GM18505 (cell line): ENCODE measurements at regions not wholly inside any gene's neighbourhood (a gene's known extent, or its start where the extent isn't known, plus 50 kb on each side); places are given as distances from the start of the nearest gene placed in this dataset.
"Not testable (repeated sequence)": the region's sequence is repeated elsewhere in the genome, so short reads cannot be mapped to it uniquely, and the experiment has no call there.

Experiments
- ATAC-seq: cut with Tn5 transposase; IDR thresholded peaks from one replicate; pipeline ENCODE4 v1.9.1; 2021; ENCODE audit not compliant: unreplicated experiment
- POLR2A ChIP-seq: IDR thresholded peaks from 4 replicates; pipeline ENCODE4 v1.6.1; 2011; ENCODE audit warnings: borderline replicate concordance; ENCODE audit not compliant: insufficient read depth, insufficient read length; ENCODE audit errors: extremely low read depth

DNA sequence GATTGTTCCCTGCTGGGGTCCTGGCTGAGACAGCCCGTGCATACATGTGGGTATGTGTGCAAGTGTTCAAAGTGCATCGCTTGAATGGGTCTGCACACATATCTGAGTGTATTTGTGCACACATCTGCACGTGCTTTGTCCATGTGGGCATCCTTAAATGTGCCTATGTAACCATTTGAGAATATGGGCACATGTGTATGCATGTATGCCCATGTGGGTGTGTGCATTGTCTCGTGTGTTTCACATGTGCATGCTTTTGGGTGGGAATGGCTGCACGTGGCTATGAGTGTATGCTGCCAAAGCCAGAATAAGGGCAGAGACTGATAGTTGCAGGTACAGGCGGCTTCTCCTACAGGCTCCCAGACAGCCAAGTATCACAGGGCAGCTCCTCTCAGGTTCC is 107.3 kb downstream of the LHX2 start:
- TF ChIP-seq POLR2A = no peak
- ATAC-seq = no peak

GRCh38 chr9:124120272-124120671 is 108.7 kb downstream of the LHX2 start:
- no peak for TF ChIP-seq POLR2A
- no peak for ATAC-seq

DNA sequence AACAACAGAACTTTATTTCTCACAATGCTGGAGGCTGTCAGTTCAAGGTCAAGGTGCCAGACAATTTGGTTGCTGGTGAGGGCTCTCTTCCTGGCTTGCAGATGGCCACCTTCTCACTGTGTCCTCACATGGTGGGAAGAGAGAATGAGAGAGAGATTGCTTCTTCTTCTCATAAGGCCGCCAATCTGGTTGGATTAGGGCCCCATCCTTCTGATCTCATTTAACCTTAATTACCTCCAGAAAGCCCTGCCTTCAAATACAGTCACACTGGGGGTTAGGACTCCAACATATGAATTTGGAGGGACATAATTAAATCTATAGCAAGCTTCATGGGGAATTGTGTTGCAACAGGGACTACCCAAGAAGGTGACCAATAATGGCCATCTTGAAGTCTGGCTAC is 110.2 kb downstream of the LHX2 start:
- no peak for ATAC-seq
- TF ChIP-seq POLR2A = no peak

- no peak for ATAC-seq
- no peak for TF ChIP-seq POLR2A
Measured at GRCh38 chr9:124122321-124122720, 110.8 kb downstream of the LHX2 start.

- no peak for ATAC-seq
- no peak for TF ChIP-seq POLR2A
Measured at GRCh38 chr9:124122813-124123462, 111.4 kb downstream of the LHX2 start.

- not testable (repeated sequence) for ATAC-seq
Measured at GRCh38 chr9:124123621-124124020, 112.1 kb downstream of the LHX2 start.

DNA sequence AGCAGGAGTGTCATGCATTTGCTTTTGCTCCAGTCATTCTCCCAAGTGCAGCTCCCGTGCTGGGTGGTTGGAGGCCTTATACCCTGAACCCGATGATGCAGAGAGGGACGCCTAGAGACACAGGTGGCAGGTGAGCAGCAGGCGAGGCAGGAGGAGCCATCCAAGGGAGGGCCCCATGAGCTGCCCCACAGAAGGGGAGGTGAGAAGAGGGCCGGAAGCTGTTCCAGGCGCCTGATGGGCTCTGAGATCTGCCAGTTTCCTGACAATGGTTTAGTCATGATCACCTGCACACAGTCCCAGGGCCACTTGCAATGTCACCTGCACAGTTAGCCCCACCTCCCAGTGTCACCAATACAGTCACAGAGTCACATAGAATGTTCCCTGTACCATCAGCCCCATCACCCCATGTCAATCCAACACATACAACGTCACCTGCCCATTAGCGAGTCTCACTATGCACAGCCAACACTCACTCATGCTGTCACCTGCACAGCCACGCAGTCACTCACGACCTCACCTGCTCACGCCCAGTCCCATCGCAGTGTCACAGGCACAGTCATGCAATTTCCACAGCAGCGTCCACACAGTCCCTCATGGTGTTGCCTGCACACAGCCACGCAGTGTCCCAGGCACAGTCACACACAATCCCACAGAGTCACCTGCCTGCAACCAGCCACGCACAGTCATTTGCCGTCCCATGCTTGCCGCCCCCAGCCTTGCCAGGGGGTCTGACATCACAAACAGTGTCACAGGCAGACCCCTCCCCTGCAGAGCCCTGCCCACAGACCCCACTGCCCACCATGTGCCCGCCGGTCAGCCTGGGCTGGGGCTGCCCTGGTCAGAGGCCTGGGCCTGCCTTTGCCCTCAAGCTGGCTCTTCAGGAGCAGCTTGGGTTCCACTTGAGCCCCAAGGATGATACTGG is 113.4 kb downstream of the LHX2 start:
- ATAC-seq = no peak
- no peak for TF ChIP-seq POLR2A

DNA sequence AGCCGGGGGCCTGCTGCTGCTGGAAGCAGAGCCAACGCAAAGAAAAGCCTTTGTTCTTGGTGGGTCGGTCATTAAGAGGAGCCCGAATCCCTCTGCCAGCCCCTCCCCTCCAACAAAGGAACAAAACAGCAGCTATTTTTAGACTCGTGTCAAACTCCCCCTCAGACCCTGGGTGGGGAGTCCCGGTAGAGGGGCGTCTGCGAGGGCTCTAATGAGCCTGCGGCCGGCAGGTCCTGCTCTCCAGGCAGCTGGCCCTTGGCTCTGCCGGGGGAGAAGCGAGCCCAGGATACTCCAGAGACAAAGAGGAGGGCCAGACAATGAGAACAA is 114.0 kb downstream of the LHX2 start:
- ATAC-seq = no peak
- TF ChIP-seq POLR2A = no peak

DNA sequence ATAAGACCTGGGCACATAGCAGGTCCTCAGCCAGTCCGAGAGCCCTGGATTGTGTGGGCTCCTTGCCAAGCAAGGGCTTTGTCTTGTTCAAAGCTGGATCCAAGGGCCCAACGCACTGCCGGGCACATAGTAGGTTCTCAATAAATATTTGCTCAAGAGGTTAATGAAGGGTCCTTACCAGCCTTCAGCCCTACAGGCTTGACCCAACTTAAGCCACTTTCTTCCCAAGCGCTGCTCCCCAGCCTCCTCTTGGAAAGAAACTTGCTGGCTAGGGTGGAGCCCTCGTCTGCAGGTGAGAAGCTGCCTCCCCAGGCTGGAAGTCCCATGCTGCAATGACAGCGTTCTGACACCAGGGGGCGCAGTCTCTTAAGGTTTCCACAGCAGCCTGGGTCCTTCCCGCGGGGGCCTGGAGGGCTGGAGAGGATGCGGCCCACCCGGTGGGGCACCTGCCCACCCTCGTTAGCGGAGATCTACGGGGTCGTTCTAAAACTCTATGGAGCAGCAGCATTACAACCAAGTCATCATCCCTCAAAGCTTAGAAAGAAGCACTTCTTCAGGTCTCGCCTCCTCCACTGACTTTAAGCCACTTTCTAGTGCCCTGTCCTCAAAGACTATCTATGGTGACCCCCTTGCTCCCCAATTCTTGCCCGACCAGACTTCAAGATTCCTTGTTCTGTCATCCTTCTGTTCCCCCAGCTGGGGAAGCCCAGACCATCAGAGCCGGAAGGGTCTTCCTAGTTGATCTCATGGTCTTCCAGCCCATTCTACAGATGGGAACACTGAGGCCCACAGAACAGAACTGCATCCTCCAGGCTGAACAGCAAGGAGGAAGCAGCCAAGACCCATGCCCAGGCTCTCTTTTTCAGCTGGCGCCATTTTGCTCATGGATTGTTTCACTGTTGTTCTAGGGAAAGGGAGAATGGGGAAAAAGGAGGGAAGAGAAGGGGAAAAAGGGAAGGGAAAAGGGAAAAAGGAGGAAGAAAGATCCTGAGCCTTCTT is 115.4 kb downstream of the LHX2 start:
- TF ChIP-seq POLR2A = no peak
- no peak for ATAC-seq

- TF ChIP-seq POLR2A = no peak
- no peak for ATAC-seq
Measured at GRCh38 chr9:124128568-124129166, 117.1 kb downstream of the LHX2 start.

- no peak for TF ChIP-seq POLR2A
- ATAC-seq = no peak
Measured at GRCh38 chr9:124130277-124131075, 118.9 kb downstream of the LHX2 start.

DNA sequence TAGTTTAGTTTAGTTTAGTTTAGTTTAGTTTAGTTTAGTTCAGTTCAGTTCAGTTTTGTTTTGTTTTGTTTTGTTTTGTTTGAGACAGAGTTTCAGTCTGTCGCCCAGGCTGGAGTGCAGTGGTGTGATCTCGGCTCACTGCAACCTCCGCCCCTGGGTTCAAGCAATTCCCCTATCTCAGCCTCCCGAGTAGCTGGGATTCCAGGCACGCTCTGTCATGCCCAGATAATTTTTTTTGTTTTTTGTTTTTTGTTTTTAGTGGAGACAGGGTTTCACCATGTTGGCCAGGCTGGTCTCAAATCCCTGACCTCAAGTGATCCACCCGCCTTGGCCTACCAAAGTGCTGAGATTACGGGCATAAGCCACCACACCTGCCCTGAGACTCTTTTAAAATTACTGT is 120.0 kb downstream of the LHX2 start:
- not testable (repeated sequence) for ATAC-seq
